ENCODE measurements at regions not wholly inside any gene's neighbourhood (a gene's known extent, or its start where the extent isn't known, plus 50 kb on each side); places are given as distances from the start of the nearest gene placed in this dataset.

DNA sequence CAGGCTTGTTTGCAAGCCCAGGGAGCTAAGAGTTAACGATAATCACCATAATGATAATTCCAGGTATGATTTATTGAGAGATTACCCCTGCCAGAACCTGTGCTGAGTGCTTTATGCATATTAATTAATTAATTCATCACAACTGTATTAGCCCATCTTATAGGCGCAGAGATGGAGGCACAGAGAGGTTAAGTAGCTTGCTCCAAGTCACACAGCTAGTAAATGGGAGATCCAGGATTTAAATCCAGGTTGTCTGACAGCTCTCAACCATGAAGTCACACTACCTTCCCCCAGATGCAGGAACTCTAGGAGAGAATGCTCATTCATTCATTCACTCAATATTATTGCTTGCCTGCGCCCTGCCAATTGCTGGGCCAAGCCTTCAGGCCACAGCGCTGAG, 84.5 kb downstream of the FAM241B start:
- TF ChIP-seq POLR2A (IDR thresholded peaks at IDR 0.05) (no peak), CTCF (IDR thresholded peaks at IDR 0.05) (no peak)
- Histone ChIP-seq H3K36me3 (replicated peaks in 1 of 2) (no peaks in the 10 kb centered on the region), H3K9me3 (replicated peaks in 1 of 3) (no peaks in the 10 kb centered on the region), H3K27ac (no peak overlapping the region), H3K27me3 (peaks cover 3% of the 10 kb centered on the region), H3K4me3 (no peak overlapping the region), H3K4me1 (replicated peaks in 1 of 2) (no peaks in the 10 kb centered on the region)
- no peak for DNase-seq
- intact Hi-C loops (cut with DNase I) = loop anchor here in 1 of 2 donors (10.0 kb wide), 1 partner anchor 70 kb away; no protein-coding TSS in a partner anchor
- 70 to 97% (median 93%) methylated on average over 4 of the region's 4 CpGs for WGBS, 4 donors

GRCh38 chr10:69715156-69715898, 85.3 kb downstream of the FAM241B start:
- intact Hi-C loops (cut with DNase I) = loop anchor here (5.0 to 10.0 kb wide), 2 partner anchors 68 to 71 kb away; no protein-coding TSS in a partner anchor

GRCh38 chr10:69715899-69716606, 85.7 kb upstream of the COL13A1 start:
- no peak overlapping the region for H3K27ac ChIP-seq
- H3K4me3 ChIP-seq = no peak overlapping the region
- WGBS, 4 donors = 75 to 86% (median 81%) methylated on average over 11 to 13 of the region's 13 CpGs
- intact Hi-C loops (cut with DNase I) = loop anchor here (5.0 to 10.0 kb wide), 2 partner anchors 69 to 71 kb away; no protein-coding TSS in a partner anchor
- TF ChIP-seq CTCF (IDR thresholded peaks at IDR 0.05) (no peak), POLR2A (IDR thresholded peaks at IDR 0.05) (no peak)
- H3K36me3 ChIP-seq (replicated peaks in 1 of 2) = no peaks in the 10 kb centered on the region
- DNase-seq = no peak
- H3K4me1 ChIP-seq (replicated peaks in 1 of 2) = no peaks in the 10 kb centered on the region
- H3K9me3 ChIP-seq (replicated peaks in 1 of 3) = no peaks in the 10 kb centered on the region
- peaks cover 3% of the 10 kb centered on the region for H3K27me3 ChIP-seq

More at GRCh38 chr10:69715156-69715898, 85.3 kb downstream of the FAM241B start:
- no peak overlapping the region for H3K27ac ChIP-seq
- no peak overlapping the region for H3K4me3 ChIP-seq
- H3K27me3 ChIP-seq = peaks cover 3% of the 10 kb centered on the region
- TF ChIP-seq CTCF (IDR thresholded peaks at IDR 0.05) (no peak), POLR2A (IDR thresholded peaks at IDR 0.05) (no peak)
- no peaks in the 10 kb centered on the region for H3K9me3 ChIP-seq (replicated peaks in 1 of 3)
- DNase-seq = no peak
- H3K4me1 ChIP-seq (replicated peaks in 1 of 2) = no peaks in the 10 kb centered on the region
- no peaks in the 10 kb centered on the region for H3K36me3 ChIP-seq (replicated peaks in 1 of 2)
- 76 to 80% (median 78%) methylated on average over 11 of the region's 11 CpGs for WGBS, 4 donors
